ENCODE measurements at regions not wholly inside any gene's neighbourhood (a gene's known extent, or its start where the extent isn't known, plus 50 kb on each side); places are given as distances from the start of the nearest gene placed in this dataset.

GRCh38 chr6:168722397-168722796, 281.4 kb downstream of the SMOC2 start:
- no peak for DNase-seq (ENCODE audit: low spot score)

- no peak for DNase-seq (ENCODE audit: low spot score)
Measured at GRCh38 chr6:168721571-168721970, 280.6 kb downstream of the SMOC2 start.

GRCh38 chr6:168719901-168720300, 278.9 kb downstream of the SMOC2 start:
- no peak for DNase-seq (ENCODE audit: low spot score)

DNA sequence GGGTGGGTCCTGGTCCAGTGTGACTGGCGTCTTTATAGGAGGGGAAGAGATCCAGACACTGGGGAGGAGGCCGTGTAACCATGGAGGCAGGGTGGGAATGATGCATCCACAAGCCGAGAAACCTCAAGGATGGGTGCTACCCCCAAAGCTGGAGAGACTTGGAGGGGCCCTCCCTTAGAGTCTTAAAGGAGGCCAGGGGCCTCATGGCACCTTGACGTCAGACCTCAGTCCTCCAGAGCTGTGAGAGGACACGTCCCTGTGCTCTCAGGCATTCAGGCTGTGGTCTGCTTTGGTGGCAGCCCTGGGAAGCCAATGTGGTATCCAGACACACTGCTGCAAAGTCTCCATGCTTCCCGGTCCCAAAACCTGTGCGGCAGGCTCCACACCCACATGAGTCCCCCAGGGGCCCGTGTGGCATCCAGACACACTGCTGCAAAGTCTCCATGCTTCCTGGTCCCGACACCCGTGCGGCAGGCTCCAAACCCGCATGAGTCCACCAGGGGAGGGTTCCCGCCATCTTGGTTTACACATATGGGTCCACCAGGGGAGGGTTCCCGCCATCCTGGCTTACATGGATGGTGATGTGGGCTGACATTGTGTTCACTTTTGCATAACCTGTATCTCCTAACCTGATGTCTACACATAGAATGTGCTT, 278.0 kb downstream of the SMOC2 start:
- DNase-seq (ENCODE audit: low spot score) = no peak
